ENCODE measurements at regions not wholly inside any gene's neighbourhood (a gene's known extent, or its start where the extent isn't known, plus 50 kb on each side); places are given as distances from the start of the nearest gene placed in this dataset.

DNA sequence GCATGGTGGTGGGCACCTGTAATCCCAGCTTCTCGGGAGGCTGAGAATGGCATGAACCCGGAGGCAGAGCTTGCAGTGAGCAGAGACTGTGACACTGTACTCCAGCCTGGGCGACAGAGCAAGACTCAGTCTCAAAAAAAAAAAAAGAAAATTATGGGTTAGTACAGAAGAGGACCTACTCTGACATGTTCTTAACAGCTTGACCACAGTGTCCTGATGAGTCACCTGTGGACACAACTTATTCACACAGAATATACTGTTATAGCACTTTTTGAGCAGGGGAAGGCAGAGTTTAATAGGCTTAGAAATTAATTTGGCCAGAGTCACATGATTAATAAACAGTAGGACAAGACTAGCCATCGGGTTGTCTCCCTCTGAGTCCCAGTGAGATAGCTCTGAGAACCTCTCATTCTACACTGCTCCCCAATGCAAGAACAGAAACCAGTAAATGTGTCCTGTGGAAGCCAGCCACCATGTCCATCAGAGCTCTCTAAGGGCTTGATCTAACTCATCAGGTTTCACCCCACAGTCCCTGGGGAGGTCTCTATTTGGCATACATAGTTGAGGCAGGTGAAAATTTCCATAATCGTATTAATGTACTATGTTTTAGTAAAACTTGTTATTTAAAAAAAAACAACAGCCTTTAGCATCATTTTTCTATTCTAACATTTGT lies 1077.9 kb upstream of the C9orf72 start:
- TF ChIP-seq, protein P1, sequence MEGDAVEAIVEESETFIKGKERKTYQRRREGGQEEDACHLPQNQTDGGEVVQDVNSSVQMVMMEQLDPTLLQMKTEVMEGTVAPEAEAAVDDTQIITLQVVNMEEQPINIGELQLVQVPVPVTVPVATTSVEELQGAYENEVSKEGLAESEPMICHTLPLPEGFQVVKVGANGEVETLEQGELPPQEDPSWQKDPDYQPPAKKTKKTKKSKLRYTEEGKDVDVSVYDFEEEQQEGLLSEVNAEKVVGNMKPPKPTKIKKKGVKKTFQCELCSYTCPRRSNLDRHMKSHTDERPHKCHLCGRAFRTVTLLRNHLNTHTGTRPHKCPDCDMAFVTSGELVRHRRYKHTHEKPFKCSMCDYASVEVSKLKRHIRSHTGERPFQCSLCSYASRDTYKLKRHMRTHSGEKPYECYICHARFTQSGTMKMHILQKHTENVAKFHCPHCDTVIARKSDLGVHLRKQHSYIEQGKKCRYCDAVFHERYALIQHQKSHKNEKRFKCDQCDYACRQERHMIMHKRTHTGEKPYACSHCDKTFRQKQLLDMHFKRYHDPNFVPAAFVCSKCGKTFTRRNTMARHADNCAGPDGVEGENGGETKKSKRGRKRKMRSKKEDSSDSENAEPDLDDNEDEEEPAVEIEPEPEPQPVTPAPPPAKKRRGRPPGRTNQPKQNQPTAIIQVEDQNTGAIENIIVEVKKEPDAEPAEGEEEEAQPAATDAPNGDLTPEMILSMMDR (conservative IDR thresholded peaks at IDR 0.05; ENCODE audit: low read depth), result no peak
- POLR2A ChIA-PET (ENCODE audit: low non-redundant PET), result no interaction called here
- no peak overlapping the region for H3K27ac ChIP-seq
- CTCF ChIA-PET, result no interaction called here
- DNase-seq (ENCODE audit: low spot score), result no peak

DNA sequence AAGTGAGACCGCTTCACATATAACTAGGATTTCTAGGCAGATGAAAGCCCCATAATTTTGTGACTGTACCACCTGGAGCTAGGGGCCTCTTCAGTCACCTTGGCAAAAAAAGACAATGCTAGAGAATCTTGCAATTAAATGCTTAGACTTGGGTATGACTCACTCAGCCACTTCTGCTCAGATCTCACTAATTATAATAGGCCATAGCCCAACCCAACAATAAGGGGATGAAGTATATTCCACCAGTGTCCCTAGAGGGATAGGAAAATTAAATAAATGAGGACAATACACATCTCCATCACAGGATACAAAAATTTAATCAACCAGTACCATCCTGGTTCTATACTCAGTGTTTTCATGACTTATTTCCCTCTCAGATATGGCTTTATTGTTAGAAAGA lies 1079.9 kb upstream of the C9orf72 start:
- no peak overlapping the region for H3K27ac ChIP-seq
- no peak for DNase-seq (ENCODE audit: low spot score)
- ChIA-PET POLR2A (ENCODE audit: low non-redundant PET) (no interaction called here), CTCF (interaction anchor here (0.6 kb wide), 1 partner anchor 696 kb away, joined by 3 read pairs; no protein-coding TSS in a partner anchor)
- TF ChIP-seq, protein P1 (conservative IDR thresholded peaks at IDR 0.05; ENCODE audit: low read depth), result no peak

DNA sequence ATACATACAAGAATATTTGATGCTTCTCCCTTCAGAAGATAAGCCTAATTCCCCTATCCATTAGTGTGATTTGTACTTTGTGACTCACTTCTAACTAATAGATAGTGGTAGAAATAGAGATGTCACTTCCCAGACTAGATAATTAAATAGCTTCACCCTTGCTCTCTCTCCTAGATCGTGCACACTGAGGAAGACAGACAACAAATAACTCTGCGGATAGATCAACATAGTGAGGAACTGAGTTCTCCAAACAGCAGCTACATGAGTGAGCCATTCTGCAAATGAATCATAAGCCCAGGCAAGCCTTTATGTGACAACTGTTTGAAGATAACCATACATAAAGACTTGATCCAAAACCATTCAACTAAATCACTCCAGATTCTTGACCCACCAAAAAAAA lies 1083.4 kb upstream of the C9orf72 start:
- H3K27ac ChIP-seq, result no peak overlapping the region
- TF ChIP-seq, protein P1 (conservative IDR thresholded peaks at IDR 0.05; ENCODE audit: low read depth), result no peak
- ChIA-PET POLR2A (ENCODE audit: low non-redundant PET) (no interaction called here), CTCF (no interaction called here)
- DNase-seq (ENCODE audit: low spot score), result no peak

DNA sequence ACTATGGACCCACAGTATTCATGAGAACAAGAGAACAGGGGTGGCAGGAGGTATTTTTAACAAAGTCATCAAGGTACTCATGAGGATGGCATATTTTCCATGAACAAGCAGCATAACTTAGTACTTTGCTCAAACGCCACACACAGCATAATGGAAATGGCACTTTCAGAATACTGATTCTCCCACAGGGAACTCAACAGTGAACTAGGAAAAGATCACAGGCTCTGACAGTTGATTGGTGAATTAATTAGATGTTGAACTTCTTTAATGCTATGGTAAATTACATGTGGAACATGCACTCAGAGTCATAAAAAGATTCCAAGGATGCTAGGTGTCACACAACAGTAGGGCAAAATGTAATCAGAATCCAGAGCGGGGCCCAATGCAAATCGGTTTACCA lies 1088.6 kb upstream of the C9orf72 start:
- H3K27ac ChIP-seq, result no peak overlapping the region
- no peak for DNase-seq (ENCODE audit: low spot score)
- POLR2A ChIA-PET (ENCODE audit: low non-redundant PET), result no interaction called here
- CTCF ChIA-PET, result no interaction called here
- TF ChIP-seq, protein P1 (conservative IDR thresholded peaks at IDR 0.05; ENCODE audit: low read depth), result no peak

DNA sequence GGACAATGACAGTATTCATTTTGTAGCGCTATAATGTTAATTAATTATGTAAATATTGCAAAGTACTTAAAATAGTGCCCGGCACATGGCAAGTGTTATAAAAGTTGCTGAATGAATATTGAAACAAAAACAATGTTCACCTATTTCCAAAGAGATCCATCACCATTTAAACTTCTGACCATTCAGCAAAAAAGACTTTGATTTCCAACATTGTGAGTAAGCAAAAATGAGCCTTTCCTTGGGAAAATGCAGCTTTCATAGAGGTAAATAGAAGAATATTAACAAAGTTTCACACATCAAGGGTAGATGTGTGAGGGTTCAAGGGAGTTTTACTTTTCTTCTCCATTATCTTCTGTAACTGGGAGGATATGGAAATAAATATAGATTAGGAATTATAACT lies 1089.4 kb upstream of the C9orf72 start:
- no peak for DNase-seq (ENCODE audit: low spot score)
- ChIA-PET CTCF (no interaction called here), POLR2A (ENCODE audit: low non-redundant PET) (interaction anchor here (0.6 kb wide), 1 partner anchor 9 kb away, joined by 5 read pairs; no protein-coding TSS in a partner anchor)
- TF ChIP-seq, protein P1 (conservative IDR thresholded peaks at IDR 0.05; ENCODE audit: low read depth), result no peak
- H3K27ac ChIP-seq, result no peak overlapping the region

DNA sequence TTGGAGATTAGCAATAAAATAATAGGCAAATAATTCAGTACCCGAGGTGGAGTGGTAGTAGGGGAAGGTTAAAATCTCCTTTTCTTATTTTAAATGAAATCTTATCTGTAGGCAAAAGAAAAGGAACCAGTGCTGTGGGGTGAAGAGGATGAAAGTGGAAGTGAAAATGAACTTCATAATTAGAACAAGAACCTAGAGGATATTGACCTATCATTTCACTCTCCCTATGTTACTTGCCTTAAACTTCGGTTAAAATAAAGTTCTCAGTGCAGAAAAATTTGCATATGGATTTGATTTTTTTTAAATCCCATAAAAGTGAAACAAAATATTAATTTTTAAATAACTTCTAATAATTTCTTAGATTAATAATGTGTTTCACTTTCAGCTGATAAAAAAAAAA lies 1094.9 kb upstream of the C9orf72 start:
- H3K27ac ChIP-seq, result no peak overlapping the region
- ChIA-PET POLR2A (ENCODE audit: low non-redundant PET) (no interaction called here), CTCF (no interaction called here)
- DNase-seq (ENCODE audit: low spot score), result no peak
- TF ChIP-seq, protein P1 (conservative IDR thresholded peaks at IDR 0.05; ENCODE audit: low read depth), result no peak

Data from RWPE1 (cell line).